ENCODE measurements at regions not wholly inside any gene's neighbourhood (a gene's known extent, or its start where the extent isn't known, plus 50 kb on each side); places are given as distances from the start of the nearest gene placed in this dataset.
"Not testable (repeated sequence)": the region's sequence is repeated elsewhere in the genome, so short reads cannot be mapped to it uniquely, and the experiment has no call there.

DNA sequence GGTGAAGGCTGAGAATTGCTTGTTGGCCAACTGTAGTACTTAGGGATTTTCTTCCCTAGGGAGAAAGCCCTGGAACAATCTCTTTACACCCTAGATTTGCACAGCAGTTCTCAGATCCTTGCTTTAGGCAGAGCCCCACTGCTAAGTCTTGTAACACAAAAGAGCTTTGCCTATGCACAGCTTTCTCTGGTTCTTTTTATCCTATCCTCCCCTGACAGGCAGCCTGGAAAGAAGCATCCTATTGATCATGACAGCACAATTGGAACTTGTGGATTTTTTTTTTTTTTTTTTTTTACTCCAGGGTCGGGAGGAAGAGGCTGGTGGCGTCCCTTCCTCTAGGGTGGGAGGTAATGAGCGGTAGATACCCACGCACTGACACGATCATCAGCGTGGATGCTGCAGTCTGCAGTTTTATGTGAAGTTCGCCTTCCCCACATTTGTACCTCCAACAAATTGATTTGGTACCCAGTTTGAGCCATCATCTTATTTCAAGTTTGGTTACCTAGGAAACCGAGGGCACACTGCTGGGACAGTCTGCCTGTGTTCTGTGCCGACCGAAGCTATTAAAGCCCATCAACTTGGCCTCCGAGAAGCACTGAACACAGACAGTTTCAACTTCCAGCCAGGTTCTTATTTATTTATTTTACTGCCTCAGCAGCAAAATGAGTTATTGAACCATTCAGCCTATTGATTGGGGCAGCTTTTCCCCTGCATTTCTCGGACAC, 110.1 kb downstream of the NRN1 start:
- DNase-seq: no peak

DNA sequence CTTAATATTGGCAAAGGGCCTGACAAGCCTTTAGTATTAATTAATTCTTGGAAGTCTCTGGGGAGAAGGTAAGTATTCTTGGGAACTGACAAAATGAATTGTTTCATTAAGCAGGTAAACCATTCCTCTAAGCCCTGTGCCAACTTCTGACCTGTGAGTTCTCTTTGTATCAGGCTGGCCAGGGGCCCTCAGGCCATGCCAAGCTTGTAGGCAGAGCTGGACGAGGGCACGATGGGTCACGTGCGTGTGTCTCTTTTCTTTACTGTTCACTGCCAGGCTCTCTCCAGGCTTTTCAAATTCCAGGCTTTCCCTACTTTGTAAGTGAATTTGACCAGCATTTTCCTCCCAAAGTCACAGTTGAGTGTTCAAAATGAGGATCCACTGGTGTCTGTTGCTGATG, 112.4 kb downstream of the NRN1 start:
- no peak for DNase-seq

DNA sequence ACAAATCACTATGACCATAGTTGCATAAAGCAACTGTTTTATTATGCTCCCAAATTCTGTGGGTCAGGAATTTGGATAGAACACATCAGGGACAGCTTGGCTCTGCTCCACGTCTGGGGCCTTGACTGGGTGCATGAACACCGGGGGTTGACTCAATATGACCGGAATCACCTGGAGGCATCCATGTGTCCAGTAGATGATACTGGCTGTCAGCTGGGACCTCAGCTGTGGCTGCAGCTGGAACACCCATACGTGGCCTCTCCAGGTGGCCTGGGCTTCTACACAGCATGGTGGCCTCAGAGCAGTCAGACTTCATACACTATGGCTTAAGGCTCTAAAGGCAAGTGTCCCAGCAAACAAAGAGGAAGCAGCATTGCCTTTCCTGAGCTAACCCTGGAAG, 113.4 kb downstream of the NRN1 start:
- DNase-seq: no peak

DNA sequence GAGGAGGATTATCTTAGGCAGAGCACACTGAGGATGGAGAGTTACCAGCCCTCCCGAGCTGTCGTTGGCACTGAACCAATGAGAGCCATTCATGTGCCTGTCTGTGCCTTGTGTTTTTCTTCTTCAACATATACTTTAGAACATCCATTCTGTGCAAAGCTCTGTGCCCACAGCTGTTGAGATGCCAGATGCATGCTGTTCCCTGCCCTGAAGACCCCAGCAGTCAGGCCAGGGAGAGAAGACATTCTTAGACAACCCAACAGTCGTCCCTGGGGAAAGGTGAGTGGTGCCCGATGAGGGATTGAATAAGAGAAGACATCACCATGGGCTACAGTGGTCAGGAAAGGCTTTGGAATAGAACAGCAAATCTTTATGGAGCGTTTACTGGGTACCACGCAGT, 114.1 kb downstream of the NRN1 start:
- no peak for DNase-seq

DNA sequence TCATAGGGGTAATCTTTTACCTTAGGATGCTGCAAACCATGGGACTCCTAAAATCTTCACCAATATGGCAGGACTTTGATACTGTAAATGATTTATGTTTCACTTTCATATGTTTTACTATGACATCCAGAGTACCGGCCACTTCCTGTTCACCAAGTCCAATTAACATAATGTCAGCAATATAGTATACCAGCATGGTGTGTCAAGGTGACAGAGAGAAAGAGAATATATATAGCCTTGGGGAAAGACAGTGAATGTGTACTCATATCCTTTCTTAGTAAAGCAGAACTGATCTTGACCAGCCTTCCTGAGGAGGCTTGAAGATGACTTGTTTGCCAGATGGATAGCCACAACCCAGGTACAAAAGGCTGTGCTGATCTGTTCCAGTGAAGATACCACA, 127.9 kb downstream of the NRN1 start:
- no peak for DNase-seq

- no peak for DNase-seq
Observed at GRCh38 chr6:5876076-5876475, 130.6 kb downstream of the NRN1 start.

GRCh38 chr6:5873976-5874375, 132.7 kb downstream of the NRN1 start:
- not testable (repeated sequence) for DNase-seq

DNA sequence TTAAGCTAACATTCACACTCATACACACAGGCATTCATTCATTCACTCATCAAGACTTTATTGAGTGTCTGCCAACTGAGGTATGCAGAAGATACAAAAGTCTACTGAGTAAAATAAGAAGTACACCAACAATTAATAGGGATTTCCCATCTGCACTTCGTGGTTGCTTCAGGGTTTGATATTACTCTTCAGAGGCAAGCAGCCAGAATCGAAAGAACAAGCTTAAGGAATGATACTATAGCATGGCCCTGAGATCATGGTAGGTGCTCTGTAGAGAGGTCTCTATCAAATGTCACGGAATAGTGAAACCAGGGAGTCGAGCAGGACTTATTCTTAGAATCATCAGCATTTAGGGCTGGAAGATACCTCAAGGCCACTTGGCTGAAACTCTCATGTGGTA, 135.4 kb downstream of the NRN1 start:
- DNase-seq: no peak

DNA sequence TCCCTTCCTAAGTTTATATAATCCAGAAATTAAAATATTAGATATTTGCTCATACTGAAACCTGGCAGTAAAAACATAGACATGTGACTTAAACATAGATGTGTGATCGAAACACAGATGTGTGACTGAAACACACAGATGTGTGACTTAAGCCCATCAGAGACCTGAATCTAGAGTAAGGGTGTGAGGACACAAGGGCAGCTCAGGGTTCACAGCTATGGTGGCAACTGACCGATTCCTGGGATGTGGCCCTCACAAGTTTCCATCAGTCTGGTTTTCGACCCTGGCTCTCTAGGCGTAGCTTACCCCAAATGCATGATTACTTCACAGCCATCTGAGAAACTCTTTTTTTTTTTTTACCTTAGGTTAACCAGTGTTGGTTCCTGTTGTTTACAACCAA, 137.0 kb downstream of the NRN1 start:
- no peak for DNase-seq

- DNase-seq: no peak
Observed at GRCh38 chr6:5869261-5869660, 137.5 kb downstream of the NRN1 start.

- DNase-seq: no peak
Observed at GRCh38 chr6:5866547-5867051, 140.1 kb downstream of the NRN1 start.

DNA sequence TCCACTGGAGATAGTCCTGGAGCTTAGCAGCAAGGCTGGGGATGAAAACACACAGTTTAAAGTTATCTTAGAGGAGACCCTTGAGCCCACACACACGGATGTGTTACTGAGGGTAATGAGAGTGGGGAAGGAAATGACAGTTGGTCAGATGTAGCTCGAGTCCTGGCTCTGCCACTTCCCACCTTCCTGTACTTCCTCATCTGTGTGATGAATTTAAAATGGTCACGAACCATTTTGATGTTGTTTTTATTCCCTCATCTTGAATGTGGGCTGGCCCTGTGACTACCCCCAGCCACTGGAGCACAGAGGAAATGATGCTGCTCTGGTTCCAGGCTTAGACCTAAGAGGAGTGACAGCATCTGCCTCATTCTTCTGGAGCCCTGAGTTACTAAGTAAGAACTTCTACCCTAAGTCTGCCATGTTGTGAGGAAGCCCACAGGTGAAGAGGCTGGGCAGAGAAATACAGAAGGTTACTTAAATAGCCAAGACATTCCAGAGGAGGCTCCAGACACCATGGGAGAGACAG, 141.2 kb downstream of the NRN1 start:
- no peak for DNase-seq

- no peak for DNase-seq
Observed at GRCh38 chr6:5860849-5861248, 145.9 kb downstream of the NRN1 start.

GRCh38 chr6:5855787-5856470, 150.8 kb downstream of the NRN1 start:
- no peak for DNase-seq

DNA sequence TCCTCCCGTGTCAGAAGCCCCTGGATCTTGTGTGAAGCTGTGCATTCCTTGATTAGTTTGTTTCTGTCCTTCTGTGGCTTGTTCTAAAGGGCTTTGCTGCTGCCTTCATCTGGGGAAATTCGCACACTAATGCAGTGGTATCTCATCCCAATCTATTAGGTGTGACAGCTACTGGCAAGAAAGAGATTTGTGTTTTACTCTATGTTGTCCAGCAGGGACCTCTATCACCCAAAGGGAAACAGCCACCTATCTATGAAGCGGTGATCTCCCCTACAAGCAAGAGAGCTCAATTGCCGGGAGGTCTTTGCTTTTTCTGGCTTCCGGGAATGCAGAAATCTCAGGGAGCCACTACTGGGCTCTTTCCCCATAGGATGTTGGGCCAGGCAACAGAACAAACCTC, 151.8 kb downstream of the NRN1 start:
- no peak for DNase-seq

DNA sequence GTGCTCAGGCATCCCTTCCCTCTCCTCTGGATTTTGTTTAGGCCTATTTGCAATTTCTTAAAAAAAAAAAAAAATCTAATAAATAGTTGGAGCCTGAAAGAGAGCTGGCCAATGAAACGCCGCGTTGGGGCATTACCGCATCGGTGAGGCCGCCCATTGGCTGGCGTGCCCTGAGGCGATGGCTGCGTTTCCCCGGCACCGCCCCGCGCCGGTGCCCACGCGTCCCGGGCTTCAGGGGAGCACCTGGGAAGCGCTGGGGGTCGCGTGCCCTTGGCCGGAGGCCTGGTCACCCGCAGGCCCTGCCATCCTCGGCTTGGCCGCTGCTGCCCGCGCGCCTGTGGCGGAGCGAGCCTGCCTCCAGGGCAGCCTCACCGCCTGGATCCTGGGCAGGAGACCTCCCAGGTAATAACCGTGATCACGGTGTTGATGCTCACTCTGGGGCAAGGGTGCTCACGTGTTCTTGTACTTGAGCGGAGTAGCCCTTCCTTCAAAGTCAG, 155.4 kb downstream of the NRN1 start:
- peak; percentile 62 for DNase-seq

DNA sequence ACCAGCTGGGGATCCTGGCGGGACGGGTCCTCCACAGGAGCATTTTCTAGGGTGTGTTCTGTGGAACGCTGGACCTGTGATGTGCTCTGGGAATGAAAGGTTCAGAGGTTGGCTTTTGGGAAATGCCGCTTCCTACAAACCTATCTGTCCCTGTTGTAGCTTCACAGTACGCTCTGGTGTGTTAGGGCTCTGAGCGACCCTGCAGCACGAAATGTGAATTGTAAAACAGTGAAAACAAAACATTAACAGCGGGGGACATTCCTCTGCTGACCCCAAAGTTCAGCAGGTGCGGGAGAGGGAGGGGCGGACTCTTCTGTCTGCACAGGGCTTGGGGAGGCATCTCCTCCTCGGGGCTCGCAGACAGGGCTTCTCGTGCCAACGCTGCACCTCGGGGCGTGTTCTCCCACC, 155.9 kb downstream of the NRN1 start:
- no peak for DNase-seq

- no peak for DNase-seq
Observed at GRCh38 chr6:5846889-5847288, 159.8 kb downstream of the NRN1 start.

DNA sequence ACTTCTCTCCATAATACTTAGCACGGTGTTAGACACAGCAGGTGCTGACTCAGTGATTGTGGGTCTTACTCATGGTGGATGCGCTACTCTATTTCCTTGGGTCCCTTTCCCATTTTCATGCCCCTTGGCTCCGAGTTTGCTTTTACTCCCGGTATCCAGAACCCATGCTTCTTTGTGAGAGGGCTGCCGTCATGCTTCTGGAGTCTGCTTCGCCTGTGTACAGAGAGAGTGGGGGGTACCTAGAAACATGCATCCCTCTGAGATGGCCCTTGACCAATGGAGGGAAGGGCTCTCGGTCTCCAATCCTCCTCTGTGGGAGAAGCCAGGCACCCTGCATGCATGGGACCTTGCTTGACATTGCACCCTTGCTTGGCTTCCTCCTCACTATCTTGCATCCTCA, 160.4 kb downstream of the NRN1 start:
- no peak for DNase-seq

- DNase-seq: no peak
Observed at GRCh38 chr6:5843078-5843477, 163.6 kb downstream of the NRN1 start.

- DNase-seq: no peak
Observed at GRCh38 chr6:5840734-5841390, 165.9 kb downstream of the NRN1 start.

DNA sequence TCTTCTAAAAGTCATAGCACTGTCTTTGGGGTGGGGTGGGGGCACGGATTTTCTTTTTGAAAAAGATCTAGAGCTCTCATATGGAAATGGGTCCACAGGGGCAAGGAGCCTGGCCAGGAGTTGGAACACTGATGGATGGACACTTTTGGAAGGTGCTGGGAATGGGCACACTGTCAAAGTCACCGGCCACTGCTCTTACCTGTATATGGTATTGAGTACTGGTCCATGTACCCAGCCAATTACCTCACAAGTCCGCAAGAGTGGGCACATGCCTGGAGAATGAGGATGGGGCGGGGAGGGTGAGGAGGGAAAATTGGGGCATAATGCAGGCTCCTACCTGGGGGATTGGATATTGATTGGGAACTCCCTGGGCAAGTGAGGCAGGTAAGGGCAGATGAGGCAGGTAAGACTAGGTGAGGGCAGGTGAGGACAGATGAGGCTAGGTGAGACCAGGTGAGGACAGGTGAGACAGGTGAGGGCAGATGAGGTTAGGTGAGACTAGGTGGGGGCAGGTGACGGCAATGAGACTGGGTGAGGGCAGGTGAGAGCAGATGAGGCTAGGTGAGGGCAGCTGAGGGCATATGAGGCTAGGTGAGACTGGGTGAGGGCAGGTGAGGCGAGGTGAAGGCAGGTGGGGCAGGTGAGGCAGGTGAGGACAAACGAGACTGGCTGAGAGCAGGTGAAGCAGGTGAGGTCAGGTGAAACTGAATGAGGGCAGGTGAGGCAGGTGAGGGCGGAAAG, 167.9 kb downstream of the NRN1 start:
- DNase-seq: no peak

DNA sequence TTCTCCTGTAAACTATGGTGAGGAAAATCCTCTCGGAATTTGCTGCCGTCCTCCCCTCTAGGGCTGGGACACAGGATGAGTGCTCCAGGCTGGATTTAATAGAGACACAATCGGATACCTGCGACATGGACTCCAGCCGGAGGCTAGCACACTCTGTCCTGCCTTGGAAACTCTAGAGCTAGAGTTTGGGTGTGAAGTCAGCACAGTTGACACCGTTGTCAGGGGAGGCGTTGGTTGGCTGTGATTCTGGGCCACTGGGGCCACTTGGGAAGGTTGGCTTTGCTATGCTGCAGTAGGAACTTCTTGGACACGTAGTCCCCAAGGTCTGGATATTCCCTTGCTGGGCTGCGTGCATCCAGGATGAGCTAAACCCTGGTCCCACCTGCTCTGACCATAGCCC, 169.4 kb downstream of the NRN1 start:
- no peak for DNase-seq

Data from T-helper 9 cell (primary cell).